GM23248 (cell line): ENCODE measurements at regions not wholly inside any gene's neighbourhood (a gene's known extent, or its start where the extent isn't known, plus 50 kb on each side); places are given as distances from the start of the nearest gene placed in this dataset.

Experiments used
- EZH2 ChIP-seq: fragments of 200-600 bp; sonication (generic); IDR thresholded peaks from 2 replicates; pipeline ENCODE4 v1.6.1; 2018; ENCODE audit warnings: antibody characterized with exemption, mild to moderate bottlenecking; ENCODE audit not compliant: insufficient read depth, poor library complexity, severe bottlenecking
- EZH2phosphoT487 ChIP-seq: fragments of 200-600 bp; sonication (generic); IDR thresholded peaks from 2 replicates; pipeline ENCODE4 v1.6.1; 2018; ENCODE audit warnings: antibody characterized with exemption, moderate library complexity, mild to moderate bottlenecking, low read depth; ENCODE audit not compliant: insufficient read depth

GRCh38 chr1:36721261-36721660 is 238.5 kb upstream of the CSF3R start:
- TF ChIP-seq EZH2, result no peak
- TF ChIP-seq EZH2phosphoT487, result no peak
